GM19438 (cell line): ENCODE measurements at regions not wholly inside any gene's neighbourhood (a gene's known extent, or its start where the extent isn't known, plus 50 kb on each side); places are given as distances from the start of the nearest gene placed in this dataset.
"Not testable (repeated sequence)": the region's sequence is repeated elsewhere in the genome, so short reads cannot be mapped to it uniquely, and the experiment has no call there.

Experiments used
- ATAC-seq: cut with Tn5 transposase; IDR thresholded peaks from one replicate; pipeline ENCODE4 v1.9.1; 2021; ENCODE audit warnings: low read depth; ENCODE audit not compliant: unreplicated experiment

DNA sequence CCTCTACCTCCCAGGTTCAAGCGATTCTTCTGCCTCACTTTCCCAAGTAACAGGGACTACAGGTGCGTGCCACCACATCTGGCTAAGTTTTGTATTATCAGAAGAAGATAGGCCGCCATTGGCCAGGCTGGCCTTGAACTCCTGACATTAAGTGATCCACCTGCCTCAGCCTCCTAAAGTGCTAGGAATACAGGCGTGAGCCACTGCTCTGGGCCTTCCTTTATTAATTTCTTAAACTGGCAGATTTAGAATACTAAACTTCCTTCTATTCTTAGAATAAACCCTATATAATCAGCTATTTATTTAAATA, 86.6 kb downstream of the HFE start:
- no peak for ATAC-seq

DNA sequence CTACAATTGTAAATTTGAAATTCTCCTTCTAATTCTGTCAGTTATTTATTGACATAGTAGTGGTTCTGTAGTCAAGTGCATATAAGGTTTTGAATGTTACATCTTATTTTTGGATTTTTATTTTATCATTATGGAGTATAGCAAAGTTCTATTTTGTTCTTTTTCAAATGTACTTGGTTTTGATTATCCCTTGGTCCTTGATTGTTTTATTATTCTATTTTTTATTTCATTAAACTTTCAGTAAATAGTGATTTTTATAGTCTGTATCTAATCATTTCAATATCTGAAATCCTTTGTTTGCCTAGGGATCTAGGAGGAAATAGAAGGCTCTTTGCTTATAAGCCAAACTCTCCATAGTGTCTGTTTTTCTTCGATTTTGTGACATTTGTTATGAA, 87.8 kb downstream of the HFE start:
- ATAC-seq = no peak

DNA sequence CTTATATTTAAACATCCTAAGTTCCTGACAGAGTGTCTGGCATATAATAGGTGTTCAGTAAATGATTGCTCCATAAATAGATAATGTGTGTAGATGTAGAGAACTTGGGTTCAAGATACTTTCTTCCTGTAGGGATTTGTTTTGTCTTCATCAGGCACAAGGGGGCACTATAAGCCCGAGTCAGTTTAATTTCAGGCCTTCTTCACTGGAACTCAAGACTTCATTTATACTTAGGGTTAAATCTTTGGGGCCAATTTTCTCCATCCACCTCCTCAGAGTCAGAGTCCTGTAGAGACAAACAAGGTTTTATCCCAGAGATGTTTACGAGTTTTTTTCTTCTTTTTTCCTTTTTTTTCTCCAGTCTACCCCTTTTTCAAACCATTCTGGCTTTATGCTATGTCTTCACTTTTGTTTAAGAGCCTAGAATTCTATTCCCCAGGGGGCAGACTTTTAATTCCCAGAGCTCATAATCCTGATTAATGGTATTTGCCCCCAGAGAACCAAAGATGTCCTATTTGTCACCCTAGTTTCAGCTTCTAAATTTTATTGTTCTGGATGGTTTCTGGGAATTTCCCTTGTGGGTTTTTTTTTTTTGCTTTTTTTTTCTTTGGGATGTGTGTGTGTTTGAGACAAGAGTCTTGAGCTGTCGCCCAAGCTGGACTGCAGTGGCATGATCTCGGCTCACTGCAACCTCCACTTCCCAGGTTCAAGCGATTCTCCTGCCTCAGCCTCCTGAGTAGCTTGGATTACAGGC, 88.4 kb downstream of the HFE start:
- no peak for ATAC-seq

DNA sequence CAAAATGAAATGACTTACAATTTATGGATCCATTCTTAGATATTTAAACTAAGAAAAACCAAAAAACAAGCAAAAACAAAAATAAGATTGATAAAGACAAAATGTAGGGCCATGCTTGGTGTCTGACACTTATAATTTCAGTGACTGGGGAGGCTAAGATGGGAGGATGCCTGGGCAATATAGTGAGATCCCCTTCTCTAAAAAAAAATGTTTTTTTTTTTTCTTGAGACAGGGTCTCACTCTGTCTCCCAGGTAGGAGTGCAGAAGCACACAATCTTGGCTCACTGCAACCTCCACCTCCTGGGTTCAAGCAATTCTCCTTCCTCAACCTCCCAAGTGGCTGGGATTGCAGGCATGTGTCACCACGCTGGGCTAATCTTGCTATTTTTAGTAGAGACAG, 92.4 kb downstream of the HFE start:
- ATAC-seq = no peak

DNA sequence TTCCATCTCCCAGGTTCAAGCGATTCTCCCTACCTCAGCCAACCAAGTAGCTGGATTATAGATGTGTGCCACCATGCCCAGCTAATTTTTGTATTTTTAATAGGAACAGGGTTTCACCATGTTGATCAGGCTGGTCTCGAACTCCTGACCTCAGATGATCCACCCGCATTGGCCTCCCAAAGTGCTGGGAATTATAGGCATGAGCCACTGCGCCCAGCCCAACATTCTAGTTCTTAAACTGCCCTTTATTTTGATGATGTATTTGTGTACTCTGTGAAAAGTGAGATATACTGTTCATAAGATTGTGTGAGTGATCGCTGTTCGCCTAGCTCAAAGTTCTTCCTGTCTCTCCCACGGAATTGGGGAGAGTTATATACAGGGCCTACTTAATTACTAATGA, 93.1 kb downstream of the HFE start:
- ATAC-seq = no peak

DNA sequence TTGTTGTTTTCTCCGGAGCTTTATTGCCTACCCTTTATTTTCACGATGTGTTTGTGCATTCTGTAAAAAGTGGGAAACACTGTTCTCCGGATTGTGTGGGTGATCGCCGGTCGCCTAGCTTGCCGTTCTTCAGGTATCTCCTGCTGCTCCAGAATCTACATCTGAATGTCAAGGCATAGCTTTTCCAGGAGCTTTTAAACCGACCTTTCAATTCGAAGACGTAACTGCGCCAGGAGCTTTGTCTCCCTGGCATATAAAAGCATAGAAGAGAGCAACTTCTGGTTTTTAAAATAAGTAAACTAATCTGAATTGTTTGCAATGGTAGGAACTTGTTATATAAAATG, 96.0 kb downstream of the HFE start:
- no peak for ATAC-seq

DNA sequence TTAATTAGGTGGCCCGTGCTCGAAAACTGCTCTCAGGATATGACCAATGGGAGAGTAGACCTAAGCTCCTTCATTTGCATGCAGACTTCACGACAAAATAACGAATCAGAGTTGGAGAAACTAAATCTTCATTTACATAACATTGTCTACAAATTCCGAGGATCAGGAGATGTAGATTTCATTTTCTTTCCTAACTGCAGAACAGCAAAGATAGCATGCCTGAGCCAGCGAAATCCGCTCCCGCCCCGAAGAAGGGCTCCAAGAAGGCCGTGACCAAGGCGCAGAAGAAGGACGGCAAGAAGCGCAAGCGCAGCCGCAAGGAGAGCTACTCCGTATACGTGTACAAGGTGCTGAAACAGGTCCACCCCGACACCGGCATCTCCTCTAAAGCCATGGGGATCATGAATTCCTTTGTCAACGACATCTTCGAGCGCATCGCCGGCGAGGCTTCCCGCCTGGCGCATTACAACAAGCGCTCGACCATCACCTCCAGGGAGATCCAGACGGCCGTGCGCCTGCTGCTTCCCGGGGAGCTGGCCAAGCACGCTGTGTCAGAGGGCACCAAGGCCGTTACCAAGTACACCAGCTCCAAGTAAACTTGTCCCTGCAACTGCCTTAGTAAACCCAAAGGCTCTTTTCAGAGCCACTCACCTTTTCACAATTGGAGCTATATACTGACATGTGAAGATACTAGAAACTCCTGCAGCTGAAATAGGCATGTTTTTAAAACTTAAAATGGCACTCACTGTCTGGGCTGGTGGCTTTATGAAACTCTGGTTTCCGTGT, 96.5 kb downstream of the HFE start:
- ATAC-seq = no peak

DNA sequence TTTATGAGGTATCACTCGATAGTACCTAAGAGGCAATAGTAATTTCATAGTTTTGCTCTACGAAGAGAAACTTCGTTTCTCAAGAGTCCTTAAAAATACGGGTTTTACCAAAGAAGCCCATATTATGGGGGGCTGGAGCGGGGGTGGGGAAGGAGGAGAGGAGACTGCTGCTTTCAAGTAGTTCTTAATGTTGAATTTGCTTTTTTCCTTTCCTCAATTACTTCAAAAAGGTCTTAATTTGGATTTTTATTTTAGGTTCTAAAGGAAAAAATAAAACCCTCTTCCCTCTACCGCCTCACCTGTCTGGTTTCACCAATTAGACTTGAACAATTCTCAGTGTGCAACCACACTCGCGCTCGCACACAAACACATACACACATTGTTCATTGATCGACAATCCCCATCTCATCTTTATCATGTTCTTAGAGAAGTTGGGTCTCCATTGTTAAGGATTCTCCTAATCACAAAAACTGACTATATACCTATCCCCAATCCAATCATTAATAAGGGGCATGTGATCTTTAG, 97.2 kb downstream of the HFE start:
- ATAC-seq = no peak

DNA sequence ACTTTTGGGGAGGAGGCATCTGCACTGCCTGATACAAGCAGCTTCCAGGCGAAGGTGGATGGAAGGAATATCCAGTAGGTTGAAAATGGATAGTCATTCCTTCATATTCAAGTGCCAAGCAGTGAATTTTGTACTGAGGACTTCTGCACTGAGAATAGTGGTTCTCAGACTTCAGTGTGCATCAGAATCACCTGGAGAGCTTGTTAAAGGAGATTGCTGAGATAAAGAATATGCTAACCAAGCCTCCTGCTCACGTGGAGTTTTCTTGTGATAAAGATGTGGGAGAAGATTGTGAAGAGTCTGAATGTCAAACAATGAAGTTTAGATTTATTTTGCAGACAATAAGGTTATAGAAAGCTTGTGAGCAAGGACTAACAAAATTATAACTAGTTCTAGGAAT, 97.8 kb downstream of the HFE start:
- no peak for ATAC-seq

DNA sequence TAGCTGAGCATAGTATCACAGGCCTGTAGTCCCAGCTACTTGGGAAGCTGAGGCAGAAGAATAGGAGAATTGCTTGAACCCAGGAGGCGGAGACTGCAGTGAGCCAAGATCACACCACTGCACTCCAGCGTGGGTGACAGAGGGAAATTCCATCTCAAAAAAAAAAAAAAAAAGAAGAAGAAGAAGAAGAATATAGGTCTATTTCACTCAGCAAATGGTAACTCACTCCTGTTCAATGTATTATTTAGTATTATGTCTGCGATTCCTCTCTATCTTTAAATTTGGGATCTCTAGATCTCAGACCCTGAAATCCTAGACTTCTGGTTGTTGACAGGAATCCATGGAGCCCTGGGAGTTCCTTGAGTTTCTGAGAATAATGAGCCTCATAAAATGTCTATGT, 98.6 kb downstream of the HFE start:
- no peak for ATAC-seq

DNA sequence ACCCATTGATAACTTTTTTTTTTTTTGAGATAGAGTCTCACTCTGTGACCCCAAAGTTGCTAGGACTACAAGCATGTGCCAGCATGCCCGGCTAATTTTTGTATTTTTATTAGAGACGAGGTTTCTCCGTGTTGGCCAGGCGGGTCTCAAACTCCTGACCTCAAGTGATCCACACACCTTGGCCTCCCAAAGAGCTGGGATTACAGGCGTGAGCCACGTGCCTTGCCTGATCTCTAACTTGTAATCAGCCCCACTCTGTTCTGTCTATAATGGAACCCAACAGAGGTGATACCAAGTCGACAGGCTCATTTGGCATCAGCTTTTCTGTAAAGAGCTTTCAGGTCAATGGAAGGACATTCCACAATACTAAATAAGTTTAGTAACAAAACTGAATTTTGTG, 99.4 kb downstream of the HFE start:
- no peak for ATAC-seq

DNA sequence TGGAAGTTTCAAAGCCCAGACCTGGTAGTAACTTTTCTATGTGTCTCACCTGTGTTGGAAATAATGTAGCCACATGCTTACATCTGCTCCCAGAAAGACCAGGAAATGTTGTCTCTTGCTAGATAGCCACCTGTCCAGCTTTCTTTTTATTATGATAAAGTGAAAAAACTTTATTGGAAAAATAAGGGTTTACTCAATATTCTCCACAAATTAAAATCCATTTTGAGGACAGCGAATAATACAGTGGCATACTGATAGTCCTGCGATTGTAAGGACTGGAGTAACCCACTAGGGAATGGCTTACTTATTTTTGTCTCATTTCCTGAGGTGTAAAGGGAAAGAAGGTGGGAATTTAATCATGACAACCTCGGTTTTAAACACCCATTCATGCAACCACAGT, 100.1 kb downstream of the HFE start:
- ATAC-seq = no peak

DNA sequence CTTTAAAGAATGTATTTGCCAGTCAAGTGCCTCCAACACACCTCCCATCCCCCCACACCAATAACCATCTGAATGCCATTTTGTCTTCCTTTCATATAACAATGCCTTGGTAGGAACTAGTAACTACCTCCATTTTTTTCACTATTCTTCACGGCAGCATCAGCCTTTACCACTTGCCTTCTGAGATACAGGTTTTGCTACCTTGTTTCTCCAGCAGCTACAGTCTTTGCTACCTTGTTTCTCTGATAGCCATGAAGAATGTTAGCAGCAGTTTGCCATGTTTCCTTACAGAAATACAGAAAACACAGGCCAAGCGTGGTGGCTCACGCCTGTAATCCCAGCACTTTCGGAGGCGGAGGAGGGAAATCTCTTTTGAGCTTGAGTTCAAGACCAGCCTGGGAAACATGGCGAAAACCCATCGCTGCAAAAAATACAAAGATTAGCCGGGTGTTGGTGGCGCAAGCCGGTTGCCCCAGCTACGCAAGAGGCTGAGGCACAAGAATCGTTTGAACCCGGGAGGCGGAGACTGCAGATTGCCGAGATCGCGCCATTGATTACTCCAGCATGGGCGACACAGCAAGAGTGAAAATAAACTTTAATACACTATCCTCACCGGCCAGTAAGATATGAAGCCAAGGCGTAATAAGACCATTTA, 100.9 kb downstream of the HFE start:
- peak; percentile 22 for ATAC-seq

DNA sequence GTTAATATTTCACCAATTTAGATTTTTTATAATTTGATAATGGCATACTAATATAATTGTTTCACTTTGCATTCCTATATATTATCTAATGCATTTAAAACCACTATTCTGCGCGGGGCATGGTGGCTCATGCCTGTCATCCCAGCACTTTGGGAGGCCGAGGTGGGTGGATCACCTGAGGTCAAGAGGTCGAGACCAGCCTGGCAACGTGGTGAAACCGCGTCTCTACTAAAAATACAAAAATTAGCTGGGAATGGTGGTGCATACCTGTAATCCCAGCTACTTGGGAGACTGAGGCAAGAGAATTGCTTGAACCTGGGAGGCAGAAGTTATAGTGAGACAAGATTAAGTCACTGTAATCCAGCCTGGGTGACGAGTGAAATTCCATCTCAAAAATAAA, 104.3 kb downstream of the HFE start:
- ATAC-seq = not testable (repeated sequence)

DNA sequence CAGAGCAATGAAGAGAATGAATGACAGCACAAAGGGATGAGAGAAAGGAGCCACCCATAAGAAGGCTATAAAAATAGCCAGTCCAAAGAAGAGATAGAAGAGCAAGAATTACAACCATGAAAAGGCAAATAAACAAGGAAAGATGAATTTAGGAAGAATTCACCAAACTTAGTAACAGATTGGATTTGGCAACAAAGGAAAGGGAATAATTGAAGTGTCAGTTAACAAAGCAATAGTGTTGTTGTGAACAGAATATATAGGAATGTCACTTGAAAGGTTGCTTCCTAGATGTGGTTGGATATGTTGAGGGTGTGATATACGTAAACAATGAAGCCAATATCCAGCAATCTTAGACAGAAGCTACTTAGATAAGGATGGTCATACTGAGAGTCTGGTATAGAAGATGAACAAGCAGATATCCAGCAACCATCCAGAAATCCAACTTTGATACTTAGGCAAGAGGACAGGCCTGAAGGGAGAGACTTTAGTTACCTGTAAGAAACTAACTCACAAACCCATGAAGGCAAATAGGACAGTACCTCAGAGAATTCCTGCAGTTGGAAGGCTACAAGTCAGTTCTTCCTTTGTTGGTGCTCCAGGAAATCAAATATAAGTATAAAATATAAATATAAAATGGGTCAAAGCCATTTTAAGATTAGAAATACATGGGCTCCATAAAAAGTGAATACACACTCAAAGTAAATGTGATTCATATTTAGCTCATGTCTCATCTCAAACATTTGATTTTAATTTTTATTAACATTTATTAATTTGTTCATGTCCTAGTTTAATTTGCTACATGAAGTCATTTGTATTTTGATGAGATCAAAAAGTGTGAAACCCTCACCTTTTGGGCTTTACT, 106.5 kb downstream of the HFE start:
- no peak for ATAC-seq

DNA sequence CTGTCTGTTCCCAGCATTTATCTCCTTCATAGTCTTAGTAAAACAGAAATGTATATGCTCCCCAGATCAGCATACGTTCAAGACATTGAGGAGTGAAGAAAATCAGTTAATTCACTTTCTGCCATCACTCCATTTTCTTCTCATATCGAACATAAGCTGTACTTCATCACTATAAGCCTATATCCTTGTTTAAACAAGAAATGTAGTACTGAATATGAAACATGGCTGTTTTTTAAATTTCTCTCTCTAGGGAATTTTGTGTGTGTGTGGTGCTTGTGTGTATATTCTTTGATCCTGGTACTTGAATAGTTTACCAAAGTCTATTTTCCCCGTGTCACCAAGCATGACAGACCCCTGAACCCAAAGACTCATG, 107.1 kb downstream of the HFE start:
- ATAC-seq = no peak

DNA sequence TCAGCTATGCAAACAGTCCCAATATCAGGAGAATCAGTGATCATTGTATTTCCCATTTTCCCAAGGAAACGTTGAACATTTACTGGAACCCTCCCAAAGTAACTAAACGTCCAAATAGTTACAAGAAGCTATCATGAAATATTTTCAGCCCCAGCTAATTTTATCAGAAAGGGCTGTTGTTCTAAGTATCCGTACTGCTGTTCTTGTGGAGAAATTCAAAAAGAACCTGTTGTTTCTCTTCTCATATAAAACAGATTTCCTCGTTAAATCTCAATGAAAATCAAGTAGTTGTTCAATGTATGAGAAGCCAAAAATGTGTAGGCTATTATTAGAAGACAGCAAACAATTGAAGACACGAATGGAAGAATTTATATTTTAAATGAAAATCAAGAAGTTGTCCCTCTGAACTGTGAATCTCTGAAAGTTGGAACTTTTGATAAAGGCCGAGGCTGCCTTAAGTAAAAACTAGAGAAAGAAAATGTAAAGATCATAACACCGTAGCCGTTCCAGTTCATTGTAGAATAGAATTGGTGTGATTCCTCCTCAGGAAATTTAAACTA, 107.7 kb downstream of the HFE start:
- ATAC-seq = no peak

DNA sequence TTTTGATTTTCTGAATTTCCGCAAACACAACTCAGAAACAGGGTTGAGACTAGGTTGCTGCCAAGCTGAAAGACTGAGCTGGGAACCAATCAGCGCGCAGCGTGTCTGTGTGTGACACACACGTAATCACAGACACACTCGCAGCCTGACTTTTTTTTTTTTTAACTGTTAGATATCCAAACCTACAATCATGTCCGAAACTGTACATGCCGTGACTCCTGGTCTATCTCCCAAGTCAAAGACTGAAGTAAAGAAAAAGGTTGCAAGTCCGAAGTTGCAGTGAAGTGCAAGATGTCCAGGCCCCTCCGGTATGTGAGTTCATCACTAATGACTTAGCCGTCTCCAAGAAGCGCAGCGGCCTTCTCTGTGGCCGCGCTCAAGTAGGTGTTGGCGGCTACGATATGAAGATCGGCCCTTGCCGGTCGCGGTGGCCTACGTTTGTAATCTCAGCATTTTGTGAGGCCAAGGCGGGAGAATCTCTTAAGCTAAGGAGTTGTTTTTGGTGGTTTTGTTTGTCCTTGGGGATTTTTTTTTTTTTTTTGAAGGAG, 108.2 kb downstream of the HFE start:
- ATAC-seq = peak; percentile 25

DNA sequence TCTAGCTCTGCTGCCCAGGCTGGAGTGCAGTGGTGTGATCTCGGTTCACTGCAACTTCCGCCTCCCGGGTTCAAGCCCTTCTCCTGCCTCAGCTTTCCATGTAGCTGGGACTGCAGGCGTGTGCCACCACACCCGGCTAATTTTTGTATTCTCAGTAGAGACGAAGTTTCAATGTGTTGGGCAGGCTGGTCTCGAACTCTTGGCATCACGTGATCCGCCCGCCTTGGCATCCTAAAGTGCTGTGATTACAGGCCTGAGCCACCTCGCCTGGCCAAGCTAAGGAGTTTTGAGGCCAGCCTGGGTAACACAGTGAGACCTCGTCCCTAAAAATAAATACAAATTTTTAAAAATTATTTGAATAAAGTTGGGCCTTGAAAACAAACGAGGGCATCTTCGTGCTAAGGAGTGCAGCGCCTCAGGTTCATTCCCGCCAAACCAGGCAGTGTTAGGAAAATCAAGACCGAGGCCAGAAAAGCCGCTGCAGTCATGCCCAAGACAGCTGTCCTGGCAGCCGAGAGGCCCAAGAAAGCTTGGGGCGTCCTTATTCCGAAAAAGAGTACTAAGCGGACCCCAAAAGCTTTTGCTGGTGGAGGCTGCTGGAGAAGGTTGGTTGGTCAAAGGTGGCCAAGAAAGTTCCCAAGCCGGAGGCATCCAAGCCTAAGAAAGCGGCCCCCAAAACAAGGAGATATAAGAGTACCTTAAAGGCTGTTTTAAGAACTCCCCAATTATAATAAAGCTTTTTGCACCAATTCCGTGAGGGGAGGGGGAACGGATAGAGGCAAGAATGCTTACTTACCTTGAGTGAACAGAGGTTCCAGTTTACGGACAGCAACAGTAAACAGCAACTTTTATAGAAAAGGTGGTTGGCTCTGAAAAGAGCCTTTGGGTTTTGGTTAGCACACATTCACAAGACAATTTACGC, 109.0 kb downstream of the HFE start:
- no peak for ATAC-seq
